ENCODE measurements at regions not wholly inside any gene's neighbourhood (a gene's known extent, or its start where the extent isn't known, plus 50 kb on each side); places are given as distances from the start of the nearest gene placed in this dataset.

GRCh38 chr11:122513328-122513727 is 142.2 kb upstream of the UBASH3B start:
- no peak for TF ChIP-seq CTCF (IDR thresholded peaks at IDR 0.05; ENCODE audit: insufficient read depth, low read depth, low read length)
- TF ChIP-seq EZH2 (IDR thresholded peaks at IDR 0.05; ENCODE audit: insufficient read depth, low read length) = no peak

Data from astrocyte (in vitro differentiated cells and primary cell).